Inflammatory macrophage (primary cell): ENCODE measurements at regions not wholly inside any gene's neighbourhood (a gene's known extent, or its start where the extent isn't known, plus 50 kb on each side); places are given as distances from the start of the nearest gene placed in this dataset.
A peak's percentile ranks its signal among the peaks of the same experiment; 100 is the strongest.
"Not testable (repeated sequence)": the region's sequence is repeated elsewhere in the genome, so short reads cannot be mapped to it uniquely, and the experiment has no call there.

Experiments
- DNase-seq, 2 donors: peaks; one replicate each; pipeline ENCODE4 v3.0.0-alpha.2; 2020 to 2022

- no peak for DNase-seq
These were observed 159.7 kb downstream of the VSIG4 start for GRCh38 chrX:65879977-65880799.

DNA sequence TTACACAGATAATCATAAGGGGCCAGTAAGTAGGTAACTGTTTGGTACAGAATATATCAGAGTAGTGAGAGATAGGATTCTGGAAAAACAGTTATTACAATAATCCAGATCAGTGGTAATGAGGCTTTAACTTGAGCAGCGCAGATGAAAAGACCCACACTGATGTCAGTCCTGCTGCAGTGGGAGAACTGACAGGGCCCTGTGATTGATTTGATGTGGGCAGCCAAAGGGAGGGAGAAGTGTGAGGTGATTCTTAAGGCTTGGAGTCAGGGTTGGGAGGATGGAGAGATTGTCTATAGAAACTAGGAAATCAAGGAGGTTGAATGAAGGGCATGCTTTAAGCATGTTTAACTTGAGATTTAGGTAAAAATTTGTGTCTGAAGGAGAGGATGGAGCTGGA, 161.4 kb downstream of the VSIG4 start:
- no peak for DNase-seq

DNA sequence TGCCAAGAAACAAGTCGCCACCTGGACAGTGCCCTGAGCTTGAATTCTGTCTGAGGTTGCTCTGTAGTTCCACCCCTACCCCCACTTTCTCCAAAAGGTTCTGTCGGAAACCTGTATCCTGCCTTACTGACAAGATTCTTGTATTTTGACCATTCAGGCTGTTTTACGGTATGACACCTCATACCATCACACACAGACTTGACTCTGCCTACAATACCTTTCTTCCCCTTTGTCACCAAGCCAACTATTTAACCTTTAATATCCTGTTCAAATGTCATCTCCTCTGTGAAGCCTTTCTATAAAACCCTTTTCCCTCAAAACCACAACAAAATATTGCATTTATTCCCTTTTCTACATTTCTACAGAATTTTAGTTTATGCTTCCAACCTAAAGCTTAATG, 161.9 kb downstream of the VSIG4 start:
- no peak for DNase-seq

- not testable (repeated sequence) for DNase-seq
These were observed 164.3 kb downstream of the VSIG4 start for GRCh38 chrX:65875614-65876013.

DNA sequence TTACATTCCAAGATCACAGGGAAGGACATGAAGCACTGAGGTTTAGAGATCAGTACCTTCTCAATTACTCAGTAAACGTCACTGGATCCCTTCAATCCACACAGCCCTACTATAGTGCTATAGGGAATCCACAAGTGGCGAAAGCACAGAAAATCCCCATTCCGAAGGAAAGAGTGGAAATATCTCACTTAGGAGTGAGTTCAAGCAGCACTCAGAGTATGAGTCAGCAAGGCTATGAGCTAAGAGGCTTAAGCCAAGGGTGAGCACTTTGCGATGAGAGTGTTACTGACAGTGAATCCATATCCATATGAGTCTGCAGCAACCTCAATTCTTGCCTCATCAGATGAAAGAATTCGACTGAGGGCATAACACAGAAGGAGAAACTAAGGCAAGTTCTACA, 165.1 kb downstream of the VSIG4 start:
- no peak for DNase-seq

- no peak for DNase-seq
These were observed 165.8 kb downstream of the VSIG4 start for GRCh38 chrX:65874110-65874509.

DNA sequence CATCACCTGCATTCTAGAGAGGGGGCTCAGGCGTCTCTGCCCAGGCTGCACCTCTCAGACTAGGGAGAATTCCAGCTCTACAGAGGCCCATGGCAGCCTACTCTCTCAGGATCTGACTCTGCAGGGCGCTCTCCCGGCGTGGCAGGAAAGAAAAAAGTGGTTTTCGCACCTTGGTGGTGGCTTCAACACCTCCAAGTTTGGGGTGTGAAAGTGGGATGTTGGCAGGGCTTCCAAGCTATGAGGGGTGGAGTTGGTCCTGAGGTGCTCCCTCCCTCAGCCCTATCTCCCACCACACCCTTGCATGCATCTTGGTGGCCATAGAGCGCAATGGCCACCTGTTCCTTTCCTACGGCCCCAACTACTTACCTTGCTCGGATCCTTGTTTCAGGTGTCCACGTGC, 166.5 kb downstream of the VSIG4 start:
- DNase-seq: no peak

GRCh38 chrX:65871671-65872311, 168.1 kb downstream of the VSIG4 start:
- peak; percentile 7 to 27 for DNase-seq

GRCh38 chrX:65870544-65870943, 169.3 kb downstream of the VSIG4 start:
- not testable (repeated sequence) for DNase-seq

- DNase-seq: no peak
These were observed 173.1 kb downstream of the VSIG4 start for GRCh38 chrX:65866773-65867172.

GRCh38 chrX:65866146-65866545, 173.7 kb downstream of the VSIG4 start:
- no peak for DNase-seq

- no peak for DNase-seq
These were observed 177.2 kb downstream of the VSIG4 start for GRCh38 chrX:65862638-65863037.

DNA sequence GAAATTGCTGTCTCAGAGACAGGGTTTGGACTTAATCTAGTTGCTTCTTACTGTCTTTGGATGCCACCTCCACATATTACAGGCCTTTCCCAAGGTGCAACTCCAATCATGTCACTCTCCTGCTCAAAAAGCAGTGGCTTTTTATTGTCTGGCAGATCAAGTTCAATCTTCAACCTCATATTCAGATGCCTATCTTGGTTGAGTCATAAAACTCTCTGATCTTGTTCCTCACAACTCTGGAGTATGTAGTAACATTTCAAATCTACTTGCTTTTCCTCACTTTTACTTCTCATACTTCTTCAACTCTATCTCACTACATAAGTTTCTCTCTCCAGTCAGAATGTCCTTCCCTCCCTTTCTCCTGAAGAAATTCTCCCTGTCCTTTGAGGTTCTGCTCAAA, 180.6 kb downstream of the VSIG4 start:
- no peak for DNase-seq

GRCh38 chrX:65854437-65854836, 185.4 kb downstream of the VSIG4 start:
- not testable (repeated sequence) for DNase-seq

DNA sequence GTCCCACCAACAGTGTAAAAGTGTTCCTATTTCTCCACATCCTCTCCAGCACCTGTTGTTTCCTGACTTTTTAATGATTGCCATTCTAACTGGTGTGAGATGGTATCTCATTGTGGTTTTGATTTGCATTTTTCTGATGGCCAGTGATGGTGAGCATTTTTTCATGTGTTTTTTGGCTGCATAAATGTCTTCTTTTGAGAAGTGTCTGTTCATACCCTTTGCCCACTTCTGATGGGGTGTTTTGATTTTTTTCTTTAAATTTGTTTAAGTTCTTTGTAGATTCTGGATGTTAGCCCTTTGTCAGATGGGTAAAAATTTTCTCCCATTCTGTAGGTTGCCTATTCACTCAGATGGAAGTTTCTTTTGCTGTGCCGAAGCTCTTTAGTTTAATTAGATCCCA, 183.9 kb downstream of the MSN start:
- DNase-seq: not testable (repeated sequence)

DNA sequence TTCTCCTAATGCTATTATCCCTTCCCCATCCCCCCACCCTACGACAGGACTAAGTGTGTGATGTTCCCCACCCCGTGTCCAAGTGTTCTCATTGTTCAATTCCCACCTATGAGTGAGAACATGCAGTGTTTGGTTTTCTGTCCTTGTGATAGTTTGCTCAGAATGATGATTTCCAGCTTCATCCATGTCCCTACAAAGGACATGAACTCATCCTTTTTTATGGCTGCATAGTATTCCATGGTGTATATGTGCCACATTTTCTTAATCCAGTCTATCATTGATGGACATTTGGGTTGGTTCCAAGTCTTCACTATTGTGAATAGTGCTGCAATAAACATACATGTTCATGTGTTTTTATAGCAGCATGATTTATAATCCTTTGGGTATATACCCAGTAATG, 183.4 kb downstream of the MSN start:
- DNase-seq: not testable (repeated sequence)

DNA sequence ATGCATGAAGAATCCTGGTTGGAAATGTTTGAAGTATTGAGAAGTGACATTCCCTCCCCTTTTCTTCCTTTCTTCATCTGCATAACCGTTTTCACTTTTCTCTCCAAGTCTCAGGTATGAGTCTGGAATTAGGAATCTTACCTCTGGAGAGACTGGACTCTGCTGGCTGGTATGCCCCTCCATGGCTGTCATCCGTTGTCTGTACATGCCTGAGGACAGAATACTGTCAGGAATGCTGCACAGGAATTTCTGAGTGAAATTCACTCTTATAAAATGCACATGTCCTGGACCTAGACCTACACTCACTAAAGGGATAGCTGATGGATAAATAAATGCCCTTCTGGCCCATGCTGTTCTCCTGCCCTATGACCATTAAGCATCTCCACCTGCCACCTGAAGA, 179.5 kb downstream of the MSN start:
- DNase-seq: no peak

- no peak for DNase-seq
These were observed 173.8 kb downstream of the MSN start for GRCh38 chrX:65841263-65841662.

GRCh38 chrX:65838674-65839073, 171.2 kb downstream of the MSN start:
- no peak for DNase-seq

DNA sequence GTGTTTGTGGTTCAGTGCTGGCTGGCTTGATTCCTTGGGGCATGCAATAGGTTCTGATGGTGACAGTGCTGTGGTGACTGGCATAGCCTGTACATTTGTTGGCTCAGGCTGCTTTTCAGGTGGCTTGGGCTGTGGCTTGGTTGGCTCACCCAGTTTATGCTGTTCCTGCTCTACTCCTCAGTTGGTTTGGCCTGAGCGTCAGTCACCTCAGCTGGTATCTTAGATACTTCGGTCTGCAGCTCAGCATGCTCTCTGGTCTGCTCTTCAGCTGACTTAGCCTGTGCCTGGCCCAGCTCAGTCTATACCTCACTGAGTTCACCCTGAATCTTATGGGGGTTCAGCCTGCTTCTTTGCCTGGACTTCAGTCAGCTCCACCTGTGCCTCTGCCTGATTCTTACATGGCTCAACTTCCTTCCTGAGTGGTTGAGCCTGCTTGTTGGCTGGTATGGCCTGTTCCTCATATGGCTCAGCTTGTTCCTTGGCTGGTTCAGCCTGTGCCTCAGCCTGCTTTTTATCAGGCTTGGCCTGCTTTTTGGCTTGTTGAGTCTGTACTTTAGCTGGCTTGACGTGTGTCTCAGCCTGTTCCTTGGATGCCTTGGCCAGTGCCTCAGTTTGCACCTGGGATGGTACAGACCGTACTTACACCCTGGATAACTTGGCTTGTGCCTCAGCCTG, 170.6 kb downstream of the MSN start:
- DNase-seq: no peak

DNA sequence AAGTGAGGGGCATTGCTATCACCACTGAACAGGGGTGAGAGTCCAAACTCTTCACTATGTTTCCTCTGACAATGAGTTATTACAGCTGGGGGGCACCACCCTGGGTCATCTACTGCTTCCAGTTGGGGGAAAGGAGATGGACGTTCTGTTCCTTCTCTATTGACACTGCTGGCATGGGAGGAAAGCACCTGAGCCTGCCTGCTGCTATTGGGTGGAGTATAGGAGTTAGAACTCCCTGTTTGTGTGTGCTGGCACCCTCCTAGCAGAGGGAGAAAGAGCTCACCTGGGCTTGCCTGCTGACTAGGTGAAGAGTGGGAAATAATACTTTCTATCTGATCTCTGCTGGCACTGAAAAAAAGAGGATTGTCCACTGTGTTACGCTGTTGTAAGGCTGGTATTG, 163.8 kb downstream of the MSN start:
- no peak for DNase-seq

GRCh38 chrX:65828599-65828998, 161.1 kb downstream of the MSN start:
- no peak for DNase-seq

DNA sequence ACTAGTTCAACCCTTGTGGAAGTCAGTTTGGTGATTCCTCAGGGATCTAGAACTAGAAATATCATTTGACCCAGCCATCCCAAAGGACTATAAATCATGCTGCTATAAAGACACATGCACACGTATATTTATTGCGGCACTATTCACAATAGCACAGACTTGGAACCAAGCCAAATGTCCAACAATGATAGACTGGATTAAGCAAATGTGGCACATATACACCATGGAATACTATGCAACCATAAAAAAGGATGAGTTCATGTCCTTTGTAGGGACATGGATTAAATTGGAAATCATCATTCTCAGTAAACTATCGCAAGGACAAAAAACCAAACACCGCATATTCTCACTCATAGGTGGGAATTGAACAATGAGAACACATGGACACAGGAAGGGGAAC, 157.8 kb downstream of the MSN start:
- not testable (repeated sequence) for DNase-seq
